Stomach (tissue), 4 donors: ENCODE measurements at regions not wholly inside any gene's neighbourhood (a gene's known extent, or its start where the extent isn't known, plus 50 kb on each side); places are given as distances from the start of the nearest gene placed in this dataset.

Source experiments
- POLR2A ChIP-seq, 4 donors: fragments of 450-650 bp; IDR thresholded peaks; one replicate each; pipeline ENCODE4 v1.6.1; 2016; ENCODE audit warnings: antibody characterized with exemption in 4 of 4, control low read depth in 2 of 4, mild to moderate bottlenecking in 1 of 4, moderate library complexity in 1 of 4
- POLR2AphosphoS5 ChIP-seq, 3 donors: sonication (generic); formaldehyde crosslinking; IDR thresholded peaks; one replicate each; pipeline ENCODE4 v1.6.1; 2016; ENCODE audit warnings: antibody characterized with exemption in 3 of 3
- TF ChIP-seq, protein P1 (sequence below), 7 experiments: fragments of 450-650 bp in 4 of 7; fragments of 200-600 bp in 3 of 7; sonication (generic) in 3 of 7; IDR thresholded peaks; one replicate each; pipeline ENCODE4 v1.5.1; 2016 to 2019; ENCODE audit warnings: antibody characterized with exemption in 7 of 7, control low read depth in 2 of 7, mild to moderate bottlenecking in 1 of 7

DNA sequence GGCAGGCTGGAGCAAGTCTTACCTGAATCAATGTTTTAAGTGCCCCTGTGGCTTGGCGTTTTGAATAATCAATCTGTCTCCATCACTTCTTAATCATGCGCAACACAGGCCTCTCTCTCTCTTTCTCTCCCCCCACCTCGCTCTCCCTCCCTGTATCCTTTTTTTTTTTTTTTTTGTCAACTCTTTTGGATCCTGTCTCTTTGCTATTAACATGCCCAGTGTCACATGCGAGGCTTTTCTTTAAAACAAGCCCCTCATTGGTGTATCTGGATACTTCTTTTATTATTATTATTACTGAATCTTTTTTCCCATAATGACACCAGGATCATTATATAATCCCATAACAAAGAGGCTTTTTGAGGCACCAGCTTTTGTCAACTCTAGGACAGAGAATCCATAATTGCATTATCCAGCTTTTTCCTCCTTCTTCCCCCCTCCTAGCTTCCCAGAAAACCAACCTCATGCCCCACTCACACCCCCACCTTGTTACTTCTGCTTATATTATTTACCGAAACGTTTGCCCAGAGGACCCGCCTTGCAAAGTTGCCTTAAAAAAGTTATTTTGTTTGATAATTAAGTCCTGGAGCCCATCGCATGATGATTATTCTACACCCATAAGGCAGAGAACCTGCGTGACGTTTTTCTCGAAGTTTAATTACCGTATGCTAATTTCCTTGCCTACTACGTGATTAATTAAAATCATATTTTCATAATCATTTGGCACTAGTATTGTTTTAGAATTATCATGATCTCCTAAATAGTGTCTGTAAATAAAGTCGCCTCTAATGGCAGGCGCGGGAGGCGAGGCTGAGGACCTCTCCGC is 148.1 kb upstream of the ZNF536 start:
- no peak for TF ChIP-seq POLR2AphosphoS5 (IDR thresholded peaks at IDR 0.05)
- TF ChIP-seq, protein P1, sequence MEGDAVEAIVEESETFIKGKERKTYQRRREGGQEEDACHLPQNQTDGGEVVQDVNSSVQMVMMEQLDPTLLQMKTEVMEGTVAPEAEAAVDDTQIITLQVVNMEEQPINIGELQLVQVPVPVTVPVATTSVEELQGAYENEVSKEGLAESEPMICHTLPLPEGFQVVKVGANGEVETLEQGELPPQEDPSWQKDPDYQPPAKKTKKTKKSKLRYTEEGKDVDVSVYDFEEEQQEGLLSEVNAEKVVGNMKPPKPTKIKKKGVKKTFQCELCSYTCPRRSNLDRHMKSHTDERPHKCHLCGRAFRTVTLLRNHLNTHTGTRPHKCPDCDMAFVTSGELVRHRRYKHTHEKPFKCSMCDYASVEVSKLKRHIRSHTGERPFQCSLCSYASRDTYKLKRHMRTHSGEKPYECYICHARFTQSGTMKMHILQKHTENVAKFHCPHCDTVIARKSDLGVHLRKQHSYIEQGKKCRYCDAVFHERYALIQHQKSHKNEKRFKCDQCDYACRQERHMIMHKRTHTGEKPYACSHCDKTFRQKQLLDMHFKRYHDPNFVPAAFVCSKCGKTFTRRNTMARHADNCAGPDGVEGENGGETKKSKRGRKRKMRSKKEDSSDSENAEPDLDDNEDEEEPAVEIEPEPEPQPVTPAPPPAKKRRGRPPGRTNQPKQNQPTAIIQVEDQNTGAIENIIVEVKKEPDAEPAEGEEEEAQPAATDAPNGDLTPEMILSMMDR (IDR thresholded peaks at IDR 0.05), result no peak
- TF ChIP-seq POLR2A (IDR thresholded peaks at IDR 0.05), result no peak
